ENCODE measurements at regions not wholly inside any gene's neighbourhood (a gene's known extent, or its start where the extent isn't known, plus 50 kb on each side); places are given as distances from the start of the nearest gene placed in this dataset.

DNA sequence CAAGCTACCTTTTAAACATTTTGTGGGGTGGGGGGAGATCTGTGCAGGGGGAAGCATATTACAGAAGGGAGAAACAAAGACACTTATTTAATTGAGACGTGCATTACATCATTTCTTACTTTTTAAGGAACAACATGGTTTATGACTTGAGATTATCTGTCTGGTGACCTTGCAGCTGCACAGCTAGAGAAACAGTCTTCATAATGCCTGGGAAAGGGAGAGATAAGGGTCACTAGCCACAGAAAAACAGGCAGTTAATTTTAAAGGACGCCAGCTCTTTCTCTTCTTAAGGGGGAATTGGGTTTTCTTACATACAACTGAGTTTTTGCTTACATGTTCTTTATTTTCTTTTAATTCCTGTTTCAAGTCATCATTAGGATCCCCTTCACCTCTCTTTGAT is 147.9 kb downstream of the SST start:
- TF ChIP-seq, protein P1, sequence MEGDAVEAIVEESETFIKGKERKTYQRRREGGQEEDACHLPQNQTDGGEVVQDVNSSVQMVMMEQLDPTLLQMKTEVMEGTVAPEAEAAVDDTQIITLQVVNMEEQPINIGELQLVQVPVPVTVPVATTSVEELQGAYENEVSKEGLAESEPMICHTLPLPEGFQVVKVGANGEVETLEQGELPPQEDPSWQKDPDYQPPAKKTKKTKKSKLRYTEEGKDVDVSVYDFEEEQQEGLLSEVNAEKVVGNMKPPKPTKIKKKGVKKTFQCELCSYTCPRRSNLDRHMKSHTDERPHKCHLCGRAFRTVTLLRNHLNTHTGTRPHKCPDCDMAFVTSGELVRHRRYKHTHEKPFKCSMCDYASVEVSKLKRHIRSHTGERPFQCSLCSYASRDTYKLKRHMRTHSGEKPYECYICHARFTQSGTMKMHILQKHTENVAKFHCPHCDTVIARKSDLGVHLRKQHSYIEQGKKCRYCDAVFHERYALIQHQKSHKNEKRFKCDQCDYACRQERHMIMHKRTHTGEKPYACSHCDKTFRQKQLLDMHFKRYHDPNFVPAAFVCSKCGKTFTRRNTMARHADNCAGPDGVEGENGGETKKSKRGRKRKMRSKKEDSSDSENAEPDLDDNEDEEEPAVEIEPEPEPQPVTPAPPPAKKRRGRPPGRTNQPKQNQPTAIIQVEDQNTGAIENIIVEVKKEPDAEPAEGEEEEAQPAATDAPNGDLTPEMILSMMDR (IDR thresholded peaks at IDR 0.05; ENCODE audit: unreplicated experiment): no peak
- DNase-seq (ENCODE audit: low spot score in 2 of 2, unreplicated experiment in 2 of 2): no peak
- no peak overlapping the region for H3K27ac Mint-ChIP-seq
- H3K4me1 Mint-ChIP-seq: peaks cover 8% of the 10 kb centered on the region
- no peaks in the 10 kb centered on the region for H3K27me3 Mint-ChIP-seq (ENCODE audit: low read depth)
- H3K4me3 Mint-ChIP-seq: no peak overlapping the region
- H3K36me3 Mint-ChIP-seq: no peaks in the 10 kb centered on the region
- peaks cover 4% of the 10 kb centered on the region for H3K9me3 Mint-ChIP-seq

DNA sequence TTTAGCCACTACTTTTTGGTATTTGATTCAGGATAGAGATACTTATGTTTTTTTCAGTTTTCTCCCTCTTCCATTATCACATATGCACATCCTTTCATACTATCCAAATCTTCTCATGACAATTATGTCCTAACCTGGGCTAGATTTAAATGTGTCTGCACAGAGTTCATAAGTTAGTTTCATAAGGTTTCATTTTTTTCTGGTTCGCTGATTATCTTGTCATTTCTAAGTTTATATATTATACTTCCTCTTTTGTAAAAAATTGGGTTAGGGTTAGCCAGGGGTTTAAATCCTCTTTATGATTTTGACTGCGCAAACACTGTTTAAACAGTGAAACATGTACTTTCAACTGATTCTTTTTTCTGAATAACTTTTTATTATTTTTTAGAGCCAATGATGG is 148.6 kb downstream of the SST start:
- H3K36me3 Mint-ChIP-seq: no peaks in the 10 kb centered on the region
- DNase-seq (ENCODE audit: low spot score in 2 of 2, unreplicated experiment in 2 of 2): no peak

DNA sequence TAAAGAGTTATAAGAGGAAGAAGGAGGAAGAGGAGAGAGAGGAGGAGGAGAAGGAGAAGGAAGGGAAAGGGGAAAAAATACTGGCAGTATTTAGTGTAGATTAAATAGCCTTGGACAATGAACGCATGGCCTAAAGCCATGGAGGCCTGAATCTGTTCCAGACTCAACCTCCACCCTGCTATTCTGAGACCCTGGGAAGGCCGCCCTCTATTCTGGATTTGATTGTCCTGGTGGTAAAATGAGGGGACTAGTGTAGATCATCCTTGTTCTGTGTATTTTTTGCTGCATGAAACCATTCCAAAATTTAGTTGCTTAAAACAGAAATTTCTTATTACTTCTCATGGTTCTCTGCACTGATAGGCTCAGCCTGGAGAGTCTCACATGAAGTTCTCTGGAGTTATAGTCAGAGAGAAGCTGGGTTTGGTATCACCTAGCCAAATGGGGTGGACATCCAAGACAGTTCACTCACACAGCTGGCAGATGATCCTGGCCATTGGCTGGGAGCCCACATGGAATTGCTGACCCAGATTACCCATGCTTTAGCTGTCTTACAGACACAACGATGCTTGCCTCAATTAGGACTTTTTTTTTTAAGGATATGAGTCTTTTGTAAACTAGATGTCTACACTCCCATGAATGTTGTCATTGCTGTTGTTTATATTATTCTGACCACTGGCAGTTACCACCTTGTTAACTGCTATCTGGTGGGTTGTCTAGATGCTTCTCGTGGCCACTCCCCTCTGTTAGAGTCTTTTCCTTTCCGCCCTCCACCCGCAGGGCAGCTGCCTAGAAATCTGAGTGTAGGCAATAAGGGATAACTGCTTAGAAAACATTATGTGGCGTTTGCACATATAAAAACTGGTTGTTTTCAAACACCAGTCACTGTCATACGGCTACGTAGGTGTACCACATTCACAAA is 149.9 kb downstream of the SST start:
- H3K27ac Mint-ChIP-seq: no peak overlapping the region
- TF ChIP-seq, protein P1 (IDR thresholded peaks at IDR 0.05; ENCODE audit: unreplicated experiment): no peak
- no peak overlapping the region for H3K4me3 Mint-ChIP-seq
- H3K36me3 Mint-ChIP-seq: no peaks in the 10 kb centered on the region
- no peaks in the 10 kb centered on the region for H3K9me3 Mint-ChIP-seq
- H3K27me3 Mint-ChIP-seq (ENCODE audit: low read depth): no peaks in the 10 kb centered on the region
- DNase-seq (ENCODE audit: low spot score in 2 of 2, unreplicated experiment in 2 of 2): no peak
- H3K4me1 Mint-ChIP-seq: peaks cover 8% of the 10 kb centered on the region

More for the DNA sequence above, 148.6 kb downstream of the SST start:
- Mint-ChIP-seq H3K9me3 (peaks cover 4% of the 10 kb centered on the region), H3K27me3 (ENCODE audit: low read depth) (no peaks in the 10 kb centered on the region), H3K27ac (no peak overlapping the region), H3K4me1 (peaks cover 8% of the 10 kb centered on the region), H3K4me3 (no peak overlapping the region)
- TF ChIP-seq, protein P1 (IDR thresholded peaks at IDR 0.05; ENCODE audit: unreplicated experiment): no peak

DNA sequence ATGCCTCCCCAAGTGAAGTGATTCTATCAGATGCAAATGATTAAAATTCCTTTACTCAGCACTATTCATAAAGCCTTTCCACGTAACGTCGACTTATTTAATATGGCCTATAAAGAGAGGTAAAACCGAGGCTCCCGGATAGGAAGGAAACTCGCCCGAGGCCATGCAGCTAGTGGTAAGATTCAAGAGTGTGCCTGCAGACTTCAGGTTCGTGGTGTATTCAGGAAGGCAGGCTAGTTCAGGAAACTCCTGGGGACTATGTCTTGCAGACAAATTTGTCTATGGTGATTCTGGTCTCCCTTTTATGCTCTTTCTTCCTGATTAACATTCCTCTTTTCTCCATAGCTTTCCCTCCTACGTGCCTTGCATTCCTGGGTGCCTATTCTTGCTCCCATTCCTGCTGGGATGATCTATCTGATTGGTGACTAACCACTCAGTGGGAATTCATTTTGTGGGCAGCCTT is 150.7 kb downstream of the SST start:
- Mint-ChIP-seq H3K4me1 (peaks cover 8% of the 10 kb centered on the region), H3K9me3 (no peaks in the 10 kb centered on the region), H3K27ac (peak overlapping the region; percentile 17), H3K36me3 (no peaks in the 10 kb centered on the region), H3K27me3 (ENCODE audit: low read depth) (no peaks in the 10 kb centered on the region), H3K4me3 (no peak overlapping the region)
- TF ChIP-seq, protein P1 (IDR thresholded peaks at IDR 0.05; ENCODE audit: unreplicated experiment): no peak
- DNase-seq (ENCODE audit: low spot score in 2 of 2, unreplicated experiment in 2 of 2): no peak

DNA sequence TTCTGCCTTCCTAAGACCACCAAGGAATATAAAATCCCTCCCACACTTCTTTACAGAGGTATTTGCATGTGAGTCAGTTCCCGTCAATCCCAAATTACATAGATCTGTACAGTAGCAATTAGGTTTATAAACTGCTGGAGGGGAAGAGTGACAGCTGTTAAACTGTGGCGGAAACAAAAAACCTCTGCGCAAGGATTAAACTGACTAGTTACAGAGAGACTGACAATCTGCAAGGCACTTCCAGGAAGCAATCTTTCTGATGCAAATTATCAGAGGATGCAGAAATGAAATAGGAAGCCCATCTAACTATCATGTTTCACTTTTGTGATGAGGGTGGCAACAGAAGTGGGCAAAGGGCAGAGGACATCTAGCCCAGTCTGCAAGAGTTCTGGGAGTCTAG is 150.4 kb downstream of the RTP4 start:
- no peak overlapping the region for H3K4me3 Mint-ChIP-seq
- no peaks in the 10 kb centered on the region for H3K36me3 Mint-ChIP-seq
- DNase-seq (ENCODE audit: low spot score in 2 of 2, unreplicated experiment in 2 of 2): no peak
- H3K27ac Mint-ChIP-seq: no peak overlapping the region
- peaks cover 8% of the 10 kb centered on the region for H3K4me1 Mint-ChIP-seq
- TF ChIP-seq, protein P1 (IDR thresholded peaks at IDR 0.05; ENCODE audit: unreplicated experiment): no peak
- H3K27me3 Mint-ChIP-seq (ENCODE audit: low read depth): no peaks in the 10 kb centered on the region
- H3K9me3 Mint-ChIP-seq: peaks cover 3% of the 10 kb centered on the region

All from mesothelial cell of epicardium (in vitro differentiated cells).